Omental fat pad (tissue), 3 donors: ENCODE measurements at regions not wholly inside any gene's neighbourhood (a gene's known extent, or its start where the extent isn't known, plus 50 kb on each side); places are given as distances from the start of the nearest gene placed in this dataset.

Experiments
- ATAC-seq: fragments of 150-250 bp; one replicate; pipeline ENCODE4 v1.9.1; 2016; ENCODE audit warnings: mild to moderate bottlenecking, moderate library complexity; ENCODE audit not compliant: low FRiP score
- DNase-seq: peaks from one replicate; pipeline ENCODE4 v3.0.0-alpha.2; 2019; ENCODE audit warnings: low spot score
- TF ChIP-seq, protein P1 (sequence below), 3 donors: fragments of 450-650 bp; IDR thresholded peaks; one replicate each; pipeline ENCODE4 v1.5.1; 2016 to 2017; ENCODE audit warnings: antibody characterized with exemption in 3 of 3, mild to moderate bottlenecking in 3 of 3, moderate library complexity in 2 of 3

DNA sequence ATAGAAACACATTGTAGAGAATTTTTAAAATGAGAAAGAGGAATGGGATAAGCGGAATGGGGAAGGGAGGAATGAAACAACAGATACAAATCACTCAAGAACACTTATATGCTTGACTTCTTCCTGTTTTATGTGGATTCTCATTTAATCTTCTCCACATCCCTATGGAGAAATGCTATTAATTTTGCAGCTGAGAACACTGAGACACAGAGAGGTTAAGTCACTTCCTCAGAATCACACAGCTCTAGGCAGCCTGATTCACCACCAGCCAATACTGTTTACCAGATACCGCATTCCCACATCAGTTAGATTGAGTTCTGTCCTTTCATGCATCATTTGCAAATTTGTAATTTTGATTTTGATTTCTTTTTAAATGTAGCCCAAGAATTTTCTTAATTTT lies 170.5 kb downstream of the SH2D4B start:
- TF ChIP-seq, protein P1, sequence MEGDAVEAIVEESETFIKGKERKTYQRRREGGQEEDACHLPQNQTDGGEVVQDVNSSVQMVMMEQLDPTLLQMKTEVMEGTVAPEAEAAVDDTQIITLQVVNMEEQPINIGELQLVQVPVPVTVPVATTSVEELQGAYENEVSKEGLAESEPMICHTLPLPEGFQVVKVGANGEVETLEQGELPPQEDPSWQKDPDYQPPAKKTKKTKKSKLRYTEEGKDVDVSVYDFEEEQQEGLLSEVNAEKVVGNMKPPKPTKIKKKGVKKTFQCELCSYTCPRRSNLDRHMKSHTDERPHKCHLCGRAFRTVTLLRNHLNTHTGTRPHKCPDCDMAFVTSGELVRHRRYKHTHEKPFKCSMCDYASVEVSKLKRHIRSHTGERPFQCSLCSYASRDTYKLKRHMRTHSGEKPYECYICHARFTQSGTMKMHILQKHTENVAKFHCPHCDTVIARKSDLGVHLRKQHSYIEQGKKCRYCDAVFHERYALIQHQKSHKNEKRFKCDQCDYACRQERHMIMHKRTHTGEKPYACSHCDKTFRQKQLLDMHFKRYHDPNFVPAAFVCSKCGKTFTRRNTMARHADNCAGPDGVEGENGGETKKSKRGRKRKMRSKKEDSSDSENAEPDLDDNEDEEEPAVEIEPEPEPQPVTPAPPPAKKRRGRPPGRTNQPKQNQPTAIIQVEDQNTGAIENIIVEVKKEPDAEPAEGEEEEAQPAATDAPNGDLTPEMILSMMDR (IDR thresholded peaks at IDR 0.05): no peak
- DNase-seq (no peak), ATAC-seq (no peak)

DNA sequence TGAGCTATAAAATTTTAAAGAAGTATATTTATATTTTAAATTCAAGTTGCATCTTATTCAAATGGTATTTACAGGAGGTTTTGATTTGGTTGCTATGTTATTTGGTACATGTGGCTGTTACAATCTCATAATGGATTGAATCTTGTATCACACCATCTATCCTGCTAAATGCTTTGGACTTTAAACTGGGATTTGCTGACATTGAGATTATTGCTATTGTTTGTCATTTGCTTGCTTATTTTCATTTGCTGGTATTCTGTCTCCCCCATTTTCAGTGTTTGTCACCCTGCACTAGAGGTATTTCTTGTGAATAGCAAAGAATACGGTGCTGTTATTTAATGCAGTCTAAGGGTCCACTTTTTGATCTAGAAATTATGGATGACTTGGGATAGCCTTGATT lies 171.1 kb downstream of the SH2D4B start:
- ATAC-seq: no peak
- TF ChIP-seq, protein P1 (IDR thresholded peaks at IDR 0.05): no peak
- no peak for DNase-seq

GRCh38 chr10:80709866-80710265 lies 172.2 kb downstream of the SH2D4B start:
- DNase-seq: no peak
- TF ChIP-seq, protein P1 (IDR thresholded peaks at IDR 0.05): no peak
- no peak for ATAC-seq

DNA sequence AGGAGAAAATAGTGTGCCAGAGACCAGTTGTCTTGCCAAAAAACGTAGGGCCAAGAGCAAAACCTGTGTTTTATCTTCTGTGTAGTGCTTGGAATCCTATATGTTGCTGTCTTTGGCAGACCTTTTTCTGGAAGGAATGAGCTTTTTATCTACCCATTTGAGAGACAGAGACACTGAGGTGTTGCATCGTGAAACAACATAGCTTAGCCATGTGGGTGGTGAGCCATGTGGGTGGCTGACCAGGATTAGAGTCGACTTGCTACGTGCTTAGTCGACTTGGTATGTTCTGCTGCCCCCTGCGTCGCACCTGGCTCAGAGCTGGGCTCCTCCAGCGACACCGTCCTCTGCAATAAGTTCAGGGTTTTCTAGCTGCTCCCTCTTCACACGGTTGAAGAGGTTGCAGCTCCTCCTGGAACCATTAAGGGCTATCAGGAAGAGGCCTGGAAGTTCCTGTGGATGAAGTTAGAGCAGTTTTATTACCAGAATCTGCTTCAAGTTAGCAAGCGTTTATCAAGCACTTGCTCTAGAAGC lies 175.8 kb downstream of the SH2D4B start:
- TF ChIP-seq, protein P1 (IDR thresholded peaks at IDR 0.05): no peak
- ATAC-seq: no peak
- DNase-seq: no peak

GRCh38 chr10:80714566-80714965 lies 176.9 kb downstream of the SH2D4B start:
- TF ChIP-seq, protein P1 (IDR thresholded peaks at IDR 0.05): no peak
- no peak for ATAC-seq
- DNase-seq: no peak

DNA sequence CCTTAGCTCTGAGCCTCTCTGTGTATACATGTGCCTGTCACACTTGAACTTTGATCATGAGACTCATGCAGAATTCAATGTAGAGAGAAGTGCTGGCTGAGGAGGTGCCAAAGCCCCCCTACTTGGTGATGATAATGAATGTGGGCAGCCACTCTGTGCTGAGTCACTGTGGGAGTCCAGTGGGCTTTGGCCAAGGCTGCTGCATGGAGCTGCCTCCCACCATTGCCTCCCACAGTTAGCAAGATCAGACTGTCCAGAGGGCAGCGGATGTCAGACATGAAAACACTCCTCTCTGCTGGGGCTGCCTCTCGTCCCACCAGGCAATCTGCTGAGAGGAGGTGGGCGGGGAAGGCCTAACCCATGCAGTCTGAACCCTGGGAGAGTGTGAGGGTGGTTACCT lies 180.3 kb downstream of the SH2D4B start:
- DNase-seq (no peak), ATAC-seq (no peak)
- TF ChIP-seq, protein P1 (IDR thresholded peaks at IDR 0.05): no peak

- TF ChIP-seq, protein P1 (IDR thresholded peaks at IDR 0.05): no peak
- ATAC-seq: no peak
- no peak for DNase-seq
These were observed 182.2 kb downstream of the SH2D4B start for GRCh38 chr10:80719935-80720334.
